GM23338 (cell line): ENCODE measurements at regions not wholly inside any gene's neighbourhood (a gene's known extent, or its start where the extent isn't known, plus 50 kb on each side); places are given as distances from the start of the nearest gene placed in this dataset.

Source experiments
- ATAC-seq: fragments of 200-7000 bp; cut with Tn5 transposase; 3 replicates; pipeline ENCODE4 v1.9.1; 2020
- DNase-seq: peaks from one replicate; pipeline ENCODE4 v3.0.0-alpha.2; 2015; ENCODE audit warnings: low spot score
- H2AFZ ChIP-seq: fragments of 200-600 bp; sonication (generic); 2 replicates; pipeline ENCODE4 v1.8.0; 2016; ENCODE audit warnings: antibody characterized with exemption, mild to moderate bottlenecking, moderate library complexity
- H3F3A ChIP-seq: fragments of 200-600 bp; sonication (generic); replicated peaks from 2 replicates; pipeline ENCODE4 v1.8.0; 2017; ENCODE audit warnings: antibody characterized with exemption, mixed run types, low read depth
- H3K27ac ChIP-seq: fragments of 200-600 bp; sonication (generic); 2 replicates; pipeline ENCODE4 v1.6.1; 2016; ENCODE audit warnings: low read depth
- H3K27me3 ChIP-seq: fragments of 200-600 bp; sonication (generic); 2 replicates; pipeline ENCODE4 v1.8.0; 2016; ENCODE audit warnings: mild to moderate bottlenecking, mixed run types, moderate library complexity; ENCODE audit not compliant: insufficient read depth
- H3K36me3 ChIP-seq: fragments of 200-600 bp; sonication (generic); 2 replicates; pipeline ENCODE4 v1.8.0; 2016; ENCODE audit warnings: mild to moderate bottlenecking; ENCODE audit not compliant: insufficient read depth
- H3K4me1 ChIP-seq: fragments of 200-600 bp; sonication (generic); 2 replicates; pipeline ENCODE4 v1.8.0; 2016; ENCODE audit warnings: mild to moderate bottlenecking, moderate library complexity; ENCODE audit not compliant: insufficient read depth
- H3K4me2 ChIP-seq: fragments of 200-600 bp; sonication (generic); 2 replicates; pipeline ENCODE4 v1.7.1; 2017; ENCODE audit warnings: mixed run types
- H3K4me3 ChIP-seq: fragments of 200-600 bp; sonication (generic); 2 replicates; pipeline ENCODE4 v1.6.1; 2016; ENCODE audit warnings: mixed run types
- H3K79me2 ChIP-seq: fragments of 200-600 bp; sonication (generic); replicated peaks from 2 replicates; pipeline ENCODE4 v1.8.0; 2017; ENCODE audit warnings: mild to moderate bottlenecking; ENCODE audit not compliant: insufficient read depth
- H3K9me2 ChIP-seq: fragments of 200-600 bp; sonication (generic); 2 replicates; pipeline ENCODE4 v1.8.0; 2017; ENCODE audit not compliant: insufficient read depth
- H4K20me1 ChIP-seq: fragments of 200-600 bp; sonication (generic); replicated peaks from 2 replicates; pipeline ENCODE4 v1.8.0; 2017; ENCODE audit warnings: mild to moderate bottlenecking; ENCODE audit not compliant: insufficient read depth
- H3K27ac Mint-ChIP-seq: 2 replicates; pipeline ENCODE4 v1.8.0; 2020; ENCODE audit warnings: inconsistent platforms, mild to moderate bottlenecking, moderate library complexity, mixed read lengths
- H3K27me3 Mint-ChIP-seq: 3 replicates; pipeline ENCODE4 v1.8.0; 2022; ENCODE audit warnings: low read depth, mild to moderate bottlenecking, moderate library complexity, mixed read lengths, inconsistent platforms; ENCODE audit not compliant: insufficient read depth, poor library complexity
- H3K36me3 Mint-ChIP-seq: 3 replicates; pipeline ENCODE4 v1.8.0; 2021; ENCODE audit warnings: low read depth, mild to moderate bottlenecking, inconsistent platforms, moderate library complexity, mixed read lengths
- H3K4me1 Mint-ChIP-seq: 3 replicates; pipeline ENCODE4 v1.8.0; 2020; ENCODE audit warnings: mild to moderate bottlenecking, inconsistent platforms, mixed read lengths
- H3K4me3 Mint-ChIP-seq: 3 replicates; pipeline ENCODE4 v1.8.0; 2021; ENCODE audit warnings: moderate library complexity, mild to moderate bottlenecking, inconsistent platforms, mixed read lengths
- H3K9me3 Mint-ChIP-seq: 3 replicates; pipeline ENCODE4 v1.8.0; 2020; ENCODE audit warnings: moderate library complexity, mild to moderate bottlenecking, inconsistent platforms, mixed read lengths
- CREB1 ChIP-seq: fragments of 250-450 bp; sonication (Bioruptor Pico); IDR thresholded peaks from 2 replicates; pipeline ENCODE4 v1.5.0; 2020; ENCODE audit warnings: low read depth, mild to moderate bottlenecking, moderate library complexity
- CTCF ChIP-seq, 2 experiments: fragments of 200-600 bp in 1 of 2; sonication (generic) in 1 of 2; conservative IDR thresholded peaks; 2 replicates each; pipeline versions ENCODE4 v1.5.1 to v1.6.1; 2016 to 2017; ENCODE audit warnings: antibody characterized with exemption in 2 of 2, low read depth in 2 of 2, mild to moderate bottlenecking in 2 of 2, moderate library complexity in 1 of 2
- ETS1 ChIP-seq: IDR thresholded peaks from 2 replicates; pipeline ENCODE4 v1.6.1; 2016; ENCODE audit warnings: antibody characterized with exemption
- EZH2 ChIP-seq: fragments of 200-600 bp; sonication (generic); IDR thresholded peaks from one replicate; pipeline ENCODE4 v1.8.0; 2017; ENCODE audit warnings: antibody characterized with exemption, mild to moderate bottlenecking, low read depth; ENCODE audit not compliant: unreplicated experiment
- EZH2phosphoT487 ChIP-seq: fragments of 200-600 bp; sonication (generic); IDR thresholded peaks from one replicate; pipeline ENCODE4 v1.8.1; 2018; ENCODE audit warnings: antibody characterized with exemption; ENCODE audit not compliant: unreplicated experiment
- JUNB ChIP-seq: IDR thresholded peaks from one replicate; pipeline ENCODE4 v1.6.1; 2016; ENCODE audit warnings: antibody characterized with exemption; ENCODE audit not compliant: unreplicated experiment
- NANOG ChIP-seq: IDR thresholded peaks from 2 replicates; pipeline ENCODE4 v1.6.1; 2016; ENCODE audit warnings: antibody characterized with exemption, borderline replicate concordance
- POLR2AphosphoS5 ChIP-seq: IDR thresholded peaks from 2 replicates; pipeline ENCODE4 v1.6.1; 2016; ENCODE audit warnings: antibody characterized with exemption, low read depth
- REST ChIP-seq: IDR thresholded peaks from one replicate; pipeline ENCODE4 v1.6.1; 2018; ENCODE audit warnings: antibody characterized with exemption; ENCODE audit not compliant: unreplicated experiment
- STAT1 ChIP-seq: IDR thresholded peaks from one replicate; pipeline ENCODE4 v1.6.1; 2016; ENCODE audit warnings: antibody characterized with exemption; ENCODE audit not compliant: unreplicated experiment
- ZNF114 ChIP-seq: fragments of 250-450 bp; sonication (Bioruptor Pico); IDR thresholded peaks from 2 replicates; pipeline ENCODE4 v1.5.0; 2020; ENCODE audit warnings: mild to moderate bottlenecking, moderate library complexity
- ZNF331 ChIP-seq: fragments of 250-450 bp; sonication (Bioruptor Pico); IDR thresholded peaks from 2 replicates; pipeline ENCODE4 v1.5.0; 2020; ENCODE audit warnings: low read depth, mild to moderate bottlenecking, moderate library complexity
- ZNF462 ChIP-seq: fragments of 250-450 bp; sonication (Bioruptor Pico); IDR thresholded peaks from 2 replicates; pipeline ENCODE4 v1.5.0; 2020; ENCODE audit warnings: mild to moderate bottlenecking, moderate library complexity

GRCh38 chr2:238667639-238668038, 180.2 kb upstream of the TWIST2 start:
- no peaks in the 10 kb centered on the region for H3K36me3 Mint-ChIP-seq
- TF ChIP-seq CTCF (conservative IDR thresholded peaks at IDR 0.05; ENCODE audit: low read depth in 2 of 2) (no peak), POLR2AphosphoS5 (no peak), CREB1 (CRISPR knock-in tag) (no peak), EZH2phosphoT487 (no peak), NANOG (no peak), JUNB (no peak), EZH2 (no peak), STAT1 (no peak), ZNF331 (CRISPR knock-in tag) (no peak), ETS1 (no peak), ZNF462 (CRISPR knock-in tag) (no peak), ZNF114 (CRISPR knock-in tag) (no peak), REST (no peak)

More at GRCh38 chr2:238667639-238668038, 180.2 kb upstream of the TWIST2 start:
- H2AFZ ChIP-seq: no peak overlapping the region
- no peak overlapping the region for H3K4me3 ChIP-seq
- H3K4me2 ChIP-seq: no peak overlapping the region
- H3K9me2 ChIP-seq: no peaks in the 10 kb centered on the region
- H3K27ac ChIP-seq: no peak overlapping the region
- H3K27me3 ChIP-seq: no peaks in the 10 kb centered on the region
- no peaks in the 10 kb centered on the region for H3K4me1 ChIP-seq
- H3K4me3 Mint-ChIP-seq: no peak overlapping the region
- DNase-seq: no peak
- ATAC-seq: no peak
- no peak overlapping the region for H3K27ac Mint-ChIP-seq
- H3F3A ChIP-seq: no peaks in the 10 kb centered on the region
- H3K9me3 Mint-ChIP-seq: peaks cover 3% of the 10 kb centered on the region; the same call in 2 of the 3 replicates
- no peaks in the 10 kb centered on the region for H3K79me2 ChIP-seq
- H3K36me3 ChIP-seq: peaks cover 3% of the 10 kb centered on the region; the same call in 1 of the 2 replicates
- no peaks in the 10 kb centered on the region for H4K20me1 ChIP-seq
- no peaks in the 10 kb centered on the region for H3K27me3 Mint-ChIP-seq
- H3K4me1 Mint-ChIP-seq: no peaks in the 10 kb centered on the region; the same call in 2 of the 3 replicates
